Mesenchymal stem cell (in vitro differentiated cells and primary cell): ENCODE measurements at regions not wholly inside any gene's neighbourhood (a gene's known extent, or its start where the extent isn't known, plus 50 kb on each side); places are given as distances from the start of the nearest gene placed in this dataset.

ENCODE experiments used
- DNase-seq: peaks from one replicate; pipeline ENCODE4 v3.0.0-alpha.2; 2013
- H2AFZ ChIP-seq: one replicate; pipeline ENCODE4 v1.6.1; 2013; ENCODE audit warnings: low read depth, mild to moderate bottlenecking, control low read depth, inconsistent platforms, low read length, moderate library complexity
- H2AK5ac ChIP-seq: 2 replicates; pipeline ENCODE4 v1.6.1; 2013; ENCODE audit warnings: low read length, moderate library complexity, mild to moderate bottlenecking, inconsistent platforms; ENCODE audit not compliant: severe bottlenecking
- H2BK120ac ChIP-seq: one replicate; pipeline ENCODE4 v1.6.1; 2013; ENCODE audit warnings: low read depth, mild to moderate bottlenecking, inconsistent platforms, low read length, moderate library complexity
- H2BK12ac ChIP-seq, 2 experiments: one replicate each; pipeline ENCODE4 v1.6.1; 2013; ENCODE audit warnings: inconsistent platforms in 2 of 2, low read length in 2 of 2, mild to moderate bottlenecking in 2 of 2, moderate library complexity in 2 of 2, control low read depth in 1 of 2
- H2BK15ac ChIP-seq: one replicate; pipeline ENCODE4 v1.6.1; 2013; ENCODE audit warnings: mild to moderate bottlenecking, low read depth, inconsistent platforms; ENCODE audit not compliant: poor library complexity, severe bottlenecking
- H2BK5ac ChIP-seq: 2 replicates; pipeline ENCODE4 v1.6.1; 2013; ENCODE audit warnings: low read depth, mild to moderate bottlenecking, low read length, control low read depth, inconsistent platforms; ENCODE audit not compliant: poor library complexity, severe bottlenecking
- H3K14ac ChIP-seq, 2 experiments: one replicate each; pipeline ENCODE4 v1.6.1; 2013; ENCODE audit warnings: inconsistent platforms in 2 of 2, low read length in 2 of 2, control low read depth in 1 of 2, mild to moderate bottlenecking in 1 of 2, moderate library complexity in 1 of 2
- H3K18ac ChIP-seq, 2 experiments: one replicate each; pipeline ENCODE4 v1.6.1; 2013; ENCODE audit warnings: inconsistent platforms in 2 of 2, low read length in 2 of 2, control low read depth in 1 of 2, low read depth in 1 of 2, mild to moderate bottlenecking in 1 of 2
- H3K23ac ChIP-seq, 2 experiments: one replicate each; pipeline ENCODE4 v1.6.1; 2013; ENCODE audit warnings: inconsistent platforms in 2 of 2, low read length in 2 of 2, mild to moderate bottlenecking in 2 of 2, moderate library complexity in 2 of 2, control low read depth in 1 of 2
- H3K27ac ChIP-seq: 2 replicates; pipeline ENCODE4 v1.5.1; 2013; ENCODE audit warnings: mild to moderate bottlenecking, moderate library complexity, low read length, control low read depth, inconsistent platforms; ENCODE audit not compliant: poor library complexity, severe bottlenecking
- H3K27me3 ChIP-seq, 2 experiments: 2 replicates each; pipeline versions ENCODE4 v1.6.1 to v1.7.0; 2013; ENCODE audit warnings: low read length in 2 of 2, mild to moderate bottlenecking in 2 of 2, moderate library complexity in 2 of 2, control low read depth in 1 of 2, inconsistent platforms in 1 of 2; ENCODE audit not compliant: control insufficient read depth in 1 of 2, insufficient read depth in 1 of 2
- H3K36me3 ChIP-seq, 2 experiments: 2 replicates each; pipeline versions ENCODE4 v1.6.1 to v1.7.0; 2013; ENCODE audit warnings: low read length in 2 of 2, control low read depth in 1 of 2, inconsistent platforms in 1 of 2, low read depth in 1 of 2, mild to moderate bottlenecking in 1 of 2; ENCODE audit not compliant: insufficient read depth in 2 of 2, control insufficient read depth in 1 of 2
- H3K4ac ChIP-seq, 2 experiments: one replicate each; pipeline ENCODE4 v1.6.1; 2013; ENCODE audit warnings: inconsistent platforms in 2 of 2, low read length in 2 of 2, mild to moderate bottlenecking in 2 of 2, moderate library complexity in 2 of 2, control low read depth in 1 of 2, low read depth in 1 of 2
- H3K4me1 ChIP-seq: 2 replicates; pipeline ENCODE4 v1.6.1; 2013; ENCODE audit warnings: low read depth, low read length, control low read depth; ENCODE audit not compliant: control insufficient read depth, insufficient read depth
- H3K4me2 ChIP-seq: 2 replicates; pipeline ENCODE4 v1.6.1; 2013; ENCODE audit warnings: low read length, mild to moderate bottlenecking, inconsistent platforms; ENCODE audit not compliant: poor library complexity, severe bottlenecking
- H3K4me3 ChIP-seq, 2 experiments: 2 replicates each; pipeline versions ENCODE4 v1.5.1 to v1.7.0; 2013; ENCODE audit warnings: low read length in 2 of 2, mild to moderate bottlenecking in 2 of 2, control low read depth in 1 of 2, low read depth in 1 of 2; ENCODE audit not compliant: insufficient read depth in 1 of 2
- H3K79me1 ChIP-seq: replicated peaks from 2 replicates; pipeline ENCODE4 v1.6.1; 2013; ENCODE audit warnings: mild to moderate bottlenecking, control low read depth, low read length, inconsistent platforms; ENCODE audit not compliant: poor library complexity, severe bottlenecking
- H3K9ac ChIP-seq: 2 replicates; pipeline ENCODE4 v1.7.0; 2013; ENCODE audit warnings: mild to moderate bottlenecking, low read length, moderate library complexity
- H3K9me3 ChIP-seq: 2 replicates; pipeline ENCODE4 v1.7.0; 2013; ENCODE audit warnings: mild to moderate bottlenecking, low read length; ENCODE audit not compliant: control insufficient read depth
- H4K8ac ChIP-seq: one replicate; pipeline ENCODE4 v1.6.1; 2013; ENCODE audit warnings: inconsistent platforms, mild to moderate bottlenecking, low read length, moderate library complexity
- H4K91ac ChIP-seq: one replicate; pipeline ENCODE4 v1.6.1; 2013; ENCODE audit warnings: mild to moderate bottlenecking, low read length, inconsistent platforms
- WGBS: methylation state at CpG from one replicate; pipeline ENCODE4 v1.1.7; 2013; ENCODE audit warnings: mixed read lengths; 5-methylcytosine and 5-hydroxymethylcytosine counted together

DNA sequence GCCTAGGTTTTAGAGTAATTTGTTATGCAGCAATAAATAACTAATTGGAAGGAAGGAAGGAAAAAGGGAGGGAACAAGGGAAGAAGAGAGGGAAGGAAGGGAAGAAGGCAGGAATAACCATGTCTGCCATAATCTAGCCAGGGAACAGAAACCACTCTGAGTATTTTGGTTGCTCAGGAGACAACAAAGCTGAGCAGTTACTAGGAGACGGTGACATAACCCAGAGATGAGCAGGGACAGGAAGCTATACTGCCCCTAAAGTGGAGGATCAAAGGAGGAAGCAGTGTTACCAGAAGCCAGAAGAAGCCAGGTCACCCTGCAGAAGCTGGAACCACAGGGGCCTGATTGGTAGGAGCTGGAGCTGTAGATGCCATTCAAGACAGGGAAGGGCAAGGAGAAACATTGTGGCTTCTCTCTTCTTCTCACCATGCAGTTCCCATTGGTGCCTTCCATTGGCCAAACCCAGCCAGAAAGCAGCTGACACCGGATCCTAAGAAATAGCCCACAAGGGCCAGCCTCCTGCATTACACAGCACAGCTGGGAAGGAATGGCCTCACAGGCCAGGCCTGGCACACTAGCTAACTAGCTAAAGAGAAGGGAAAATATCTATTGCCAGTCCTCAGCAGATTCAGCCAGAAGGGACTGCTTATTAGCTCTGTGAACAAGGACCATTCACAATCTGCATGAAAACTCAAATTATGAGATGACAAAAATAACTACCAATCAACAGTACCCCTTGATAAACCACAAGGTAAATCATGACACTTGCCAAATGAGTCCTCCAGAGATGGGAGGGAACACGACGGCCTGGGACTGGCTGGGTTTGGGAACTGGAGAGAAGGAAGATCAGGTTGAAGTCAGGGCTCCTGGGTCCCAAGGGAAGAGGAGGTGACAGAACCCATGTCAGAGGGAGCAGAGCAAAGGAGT is 184.5 kb upstream of the NFE2L3 start:
- H2AFZ ChIP-seq, result no peak overlapping the region
- H3K4me3 ChIP-seq, result no peak overlapping the region
- H3K9me3 ChIP-seq, result no peaks in the 10 kb centered on the region
- no peak overlapping the region for H2AK5ac ChIP-seq
- H3K79me1 ChIP-seq, result no peaks in the 10 kb centered on the region
- no peak overlapping the region for H4K91ac ChIP-seq
- H3K4me1 ChIP-seq, result no peaks in the 10 kb centered on the region
- no peak overlapping the region for H3K18ac ChIP-seq
- no peak overlapping the region for H3K27ac ChIP-seq
- H2BK120ac ChIP-seq, result no peak overlapping the region
- H3K4me2 ChIP-seq, result no peak overlapping the region
- H3K14ac ChIP-seq, result no peak overlapping the region
- no peak overlapping the region for H2BK15ac ChIP-seq
- no peak overlapping the region for H2BK5ac ChIP-seq
- DNase-seq, result no peak
- no peak overlapping the region for H3K4ac ChIP-seq
- H2BK12ac ChIP-seq, result no peak overlapping the region
- peaks cover 43 to 52% of the 10 kb centered on the region in 2 experiments for H3K27me3 ChIP-seq
- no peaks in the 10 kb centered on the region for H3K36me3 ChIP-seq
- 77% methylated on average over 4 of the region's 4 CpGs for WGBS
- no peak overlapping the region for H4K8ac ChIP-seq
- no peak overlapping the region for H3K23ac ChIP-seq
- no peak overlapping the region for H3K9ac ChIP-seq

DNA sequence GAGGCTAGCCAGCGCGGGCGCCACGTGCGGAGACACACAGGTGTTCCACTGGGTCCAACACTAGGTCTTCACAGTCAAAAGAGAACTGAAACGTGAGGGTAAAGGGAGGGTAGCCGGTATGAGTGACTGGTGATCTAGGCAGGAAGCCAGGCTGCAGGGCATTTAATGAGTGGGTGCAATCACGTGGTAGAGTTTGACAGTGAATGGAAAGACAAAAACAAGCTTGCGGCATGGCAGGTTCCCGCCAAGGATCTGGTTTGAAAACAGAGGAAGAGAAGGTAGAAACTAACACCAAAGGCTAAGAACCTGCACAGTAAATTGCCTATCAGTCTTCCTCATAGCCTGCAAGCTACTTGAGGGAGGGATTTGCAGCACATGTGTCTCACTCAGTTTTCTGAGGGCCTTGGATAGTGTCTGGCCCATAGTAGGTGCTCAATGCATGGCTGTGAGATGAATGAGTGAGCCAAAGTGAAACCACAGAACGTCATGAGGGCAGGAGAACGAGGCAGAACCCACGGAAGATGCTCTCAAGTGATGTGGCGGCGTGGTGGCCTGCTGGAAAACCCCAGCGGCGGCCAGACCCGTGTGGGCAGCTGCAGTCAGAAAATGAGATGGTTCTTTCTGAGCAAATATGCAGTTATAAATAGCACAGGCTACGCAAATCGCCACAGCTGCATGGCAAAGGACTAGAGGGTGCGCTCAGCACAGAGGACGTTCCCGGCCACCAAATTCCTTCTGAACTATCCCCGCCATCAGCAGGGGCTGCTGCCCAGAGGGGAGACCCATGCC is 183.6 kb upstream of the NFE2L3 start:
- 90% methylated on average over 24 of the region's 24 CpGs for WGBS
- Histone ChIP-seq H3K18ac (no peak overlapping the region), H2BK15ac (no peak overlapping the region), H2BK5ac (no peak overlapping the region), H3K9me3 (no peaks in the 10 kb centered on the region), H4K91ac (no peak overlapping the region), H4K8ac (no peak overlapping the region), H3K4me2 (no peak overlapping the region), H3K4ac (no peak overlapping the region), H3K27me3 (peaks cover 38 to 46% of the 10 kb centered on the region in 2 experiments), H2AK5ac (no peak overlapping the region), H3K27ac (no peak overlapping the region), H3K23ac (no peak overlapping the region), H3K14ac (no peak overlapping the region), H2BK120ac (no peak overlapping the region), H3K4me1 (no peaks in the 10 kb centered on the region), H3K4me3 (no peak overlapping the region), H3K36me3 (no peaks in the 10 kb centered on the region), H2BK12ac (no peak overlapping the region), H3K9ac (no peak overlapping the region), H2AFZ (no peak overlapping the region), H3K79me1 (no peaks in the 10 kb centered on the region)
- no peak for DNase-seq

DNA sequence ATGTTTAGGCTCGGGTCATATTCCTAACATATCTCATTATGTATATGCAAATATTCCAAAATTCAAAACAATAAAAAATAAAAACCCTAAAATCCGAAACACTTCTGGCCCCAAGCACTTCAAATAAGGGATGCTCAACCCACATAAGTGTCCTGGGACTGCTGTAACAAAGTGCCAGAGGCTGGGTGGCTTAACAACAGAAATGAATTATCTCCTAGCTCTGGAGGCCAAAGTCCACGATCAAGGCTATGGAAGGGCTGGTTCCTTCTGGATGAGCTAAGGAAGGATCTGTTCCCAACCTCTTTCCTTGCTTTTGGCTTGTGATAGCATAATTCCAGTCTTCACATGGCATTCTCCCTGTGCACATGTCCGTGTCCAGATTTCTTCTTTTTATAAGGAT is 181.6 kb upstream of the NFE2L3 start:
- no peak overlapping the region for H2AK5ac ChIP-seq
- no peaks in the 10 kb centered on the region for H3K36me3 ChIP-seq
- H3K14ac ChIP-seq, result no peak overlapping the region
- H2AFZ ChIP-seq, result no peak overlapping the region
- WGBS, result 86% methylated on average over 4 of the region's 4 CpGs
- H3K18ac ChIP-seq, result no peak overlapping the region
- H4K91ac ChIP-seq, result no peak overlapping the region
- H3K4ac ChIP-seq, result no peak overlapping the region
- no peaks in the 10 kb centered on the region for H3K9me3 ChIP-seq
- no peak overlapping the region for H2BK120ac ChIP-seq
- no peak overlapping the region for H3K4me3 ChIP-seq
- H4K8ac ChIP-seq, result no peak overlapping the region
- no peak overlapping the region for H2BK5ac ChIP-seq
- no peak overlapping the region for H2BK15ac ChIP-seq
- no peak overlapping the region for H3K23ac ChIP-seq
- H3K27me3 ChIP-seq, result peaks cover 26 to 34% of the 10 kb centered on the region in 2 experiments
- H3K9ac ChIP-seq, result no peak overlapping the region
- DNase-seq, result no peak
- H2BK12ac ChIP-seq, result no peak overlapping the region
- no peak overlapping the region for H3K27ac ChIP-seq
- no peaks in the 10 kb centered on the region for H3K79me1 ChIP-seq
- no peaks in the 10 kb centered on the region for H3K4me1 ChIP-seq
- no peak overlapping the region for H3K4me2 ChIP-seq

DNA sequence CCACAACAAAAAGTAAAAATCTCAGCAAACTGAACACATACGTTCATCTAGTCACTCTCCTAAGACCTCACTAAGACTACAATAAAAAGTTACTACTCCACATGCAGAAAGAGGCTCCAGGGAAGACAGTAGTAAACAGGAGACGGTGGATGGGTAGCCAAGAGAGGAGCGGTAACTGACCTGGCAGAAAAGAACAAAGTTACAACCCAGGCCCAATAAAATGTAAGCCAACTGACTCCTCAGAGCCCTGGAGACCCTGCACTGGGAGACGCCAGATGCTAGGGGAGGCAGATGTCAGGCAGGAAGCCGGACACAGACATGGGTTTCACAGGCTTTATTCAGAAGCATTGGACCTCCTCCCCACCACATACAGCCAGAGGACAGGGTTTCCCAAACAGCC is 181.1 kb upstream of the NFE2L3 start:
- Histone ChIP-seq H3K9me3 (no peaks in the 10 kb centered on the region), H3K4me1 (no peaks in the 10 kb centered on the region), H3K4me3 (no peak overlapping the region), H2AFZ (no peak overlapping the region), H3K14ac (no peak overlapping the region), H2BK12ac (no peak overlapping the region), H3K79me1 (no peaks in the 10 kb centered on the region), H2BK5ac (no peak overlapping the region), H2BK120ac (no peak overlapping the region), H3K23ac (no peak overlapping the region), H3K4me2 (no peak overlapping the region), H2BK15ac (no peak overlapping the region), H3K27me3 (peaks cover 25 to 34% of the 10 kb centered on the region in 2 experiments), H3K9ac (no peak overlapping the region), H3K27ac (no peak overlapping the region), H3K4ac (no peak overlapping the region), H2AK5ac (no peak overlapping the region), H3K36me3 (no peaks in the 10 kb centered on the region), H4K91ac (no peak overlapping the region), H4K8ac (no peak overlapping the region), H3K18ac (no peak overlapping the region)
- no peak for DNase-seq
- 83% methylated on average over 4 of the region's 5 CpGs for WGBS
